GM18505 (cell line): ENCODE measurements at regions not wholly inside any gene's neighbourhood (a gene's known extent, or its start where the extent isn't known, plus 50 kb on each side); places are given as distances from the start of the nearest gene placed in this dataset.

ENCODE experiments used
- ATAC-seq: cut with Tn5 transposase; IDR thresholded peaks from one replicate; pipeline ENCODE4 v1.9.1; 2021; ENCODE audit not compliant: unreplicated experiment
- POLR2A ChIP-seq: IDR thresholded peaks from 4 replicates; pipeline ENCODE4 v1.6.1; 2011; ENCODE audit warnings: borderline replicate concordance; ENCODE audit not compliant: insufficient read depth, insufficient read length; ENCODE audit errors: extremely low read depth

GRCh38 chr5:53357439-53357838, 123.0 kb upstream of the FST start:
- no peak for TF ChIP-seq POLR2A
- no peak for ATAC-seq

- no peak for ATAC-seq
- TF ChIP-seq POLR2A = no peak
Observed at GRCh38 chr5:53358794-53359193, 121.6 kb upstream of the FST start.

GRCh38 chr5:53359916-53360517, 120.4 kb upstream of the FST start:
- no peak for ATAC-seq
- TF ChIP-seq POLR2A = no peak

GRCh38 chr5:53360811-53361210, 119.6 kb upstream of the FST start:
- no peak for ATAC-seq
- no peak for TF ChIP-seq POLR2A

GRCh38 chr5:53361708-53362107, 118.7 kb upstream of the FST start:
- ATAC-seq = no peak
- TF ChIP-seq POLR2A = no peak

GRCh38 chr5:53362521-53362941, 117.9 kb upstream of the FST start:
- TF ChIP-seq POLR2A = no peak
- ATAC-seq = no peak

- ATAC-seq = no peak
- TF ChIP-seq POLR2A = no peak
Observed at GRCh38 chr5:53364061-53364460, 116.4 kb upstream of the FST start.

- ATAC-seq = no peak
- no peak for TF ChIP-seq POLR2A
Observed at GRCh38 chr5:53366245-53366644, 114.2 kb upstream of the FST start.

GRCh38 chr5:53367727-53368126, 112.7 kb upstream of the FST start:
- ATAC-seq = no peak
- no peak for TF ChIP-seq POLR2A

- ATAC-seq = no peak
Observed at GRCh38 chr5:53368516-53368915, 111.9 kb upstream of the FST start.

GRCh38 chr5:53368966-53369605, 111.3 kb upstream of the FST start:
- no peak for ATAC-seq
- TF ChIP-seq POLR2A = no peak

More at GRCh38 chr5:53368516-53368915, 111.9 kb upstream of the FST start:
- no peak for TF ChIP-seq POLR2A

GRCh38 chr5:53369681-53370080, 110.7 kb upstream of the FST start:
- no peak for TF ChIP-seq POLR2A
- ATAC-seq = no peak

GRCh38 chr5:53373451-53374158, 106.8 kb upstream of the FST start:
- no peak for TF ChIP-seq POLR2A
- ATAC-seq = no peak

- TF ChIP-seq POLR2A = no peak
- no peak for ATAC-seq
Observed at GRCh38 chr5:53376853-53377252, 103.6 kb upstream of the FST start.

GRCh38 chr5:53378190-53378589, 102.2 kb upstream of the FST start:
- no peak for ATAC-seq
- no peak for TF ChIP-seq POLR2A

GRCh38 chr5:53378590-53379247, 101.7 kb upstream of the FST start:
- ATAC-seq = no peak
- no peak for TF ChIP-seq POLR2A
